ENCODE measurements at regions not wholly inside any gene's neighbourhood (a gene's known extent, or its start where the extent isn't known, plus 50 kb on each side); places are given as distances from the start of the nearest gene placed in this dataset.

GRCh38 chr1:17984583-17984982 lies 123.0 kb upstream of the IGSF21 start:
- H3K27me3 ChIP-seq (replicated peaks in 1 of 4; ENCODE audit: control extremely low read depth in 1 of 4, control insufficient read depth in 3 of 4, insufficient read depth in 4 of 4, low read length in 3 of 4): peaks cover 0 to 18% (median 0%) of the 10 kb centered on the region in 4 experiments
- Mint-ChIP-seq H3K4me3 (no peak overlapping the region), H3K27ac (no peak overlapping the region), H3K27me3 (peaks cover 25% of the 10 kb centered on the region), H3K9me3 (ENCODE audit: insufficient read depth) (no peaks in the 10 kb centered on the region), H3K4me1 (no peaks in the 10 kb centered on the region)
- peaks cover 0 to 19% (median 0%) of the 10 kb centered on the region in 3 donors for H3K9me3 ChIP-seq (ENCODE audit: control extremely low read depth in 1 of 3, control insufficient read depth in 2 of 3, insufficient read depth in 1 of 3, low read length in 2 of 3)
- H3K27ac ChIP-seq (ENCODE audit: low read length in 2 of 2): no peak overlapping the region
- no peak overlapping the region for H2AFZ ChIP-seq (ENCODE audit: insufficient read depth, low read depth, low read length, poor library complexity, severe bottlenecking)
- no peak overlapping the region for H3K4me3 ChIP-seq (ENCODE audit: control extremely low read depth in 1 of 5, extremely low read depth in 1 of 5, insufficient read depth in 1 of 5, low read depth in 2 of 5, low read length in 4 of 5)
- intact Hi-C loops (cut with micrococcal nuclease): no loop called here
- H3K9ac ChIP-seq (ENCODE audit: low read length): no peak overlapping the region
- CTCF ChIA-PET: no interaction called here
- H3K4me2 ChIP-seq (replicated peaks; ENCODE audit: low read depth, low read length, poor library complexity, severe bottlenecking): no peak overlapping the region
- no peak for ATAC-seq (ENCODE audit: low read depth)
- no peaks in the 10 kb centered on the region for H3K36me3 ChIP-seq (replicated peaks in 1 of 2; ENCODE audit: control extremely low read depth in 1 of 2, control insufficient read depth in 1 of 2, extremely low read depth in 1 of 2, insufficient read depth in 2 of 2, low read length in 1 of 2)
- TF ChIP-seq CTCF (IDR thresholded peaks at IDR 0.05): peak; percentile 55
- TF ChIP-seq EZH2 (IDR thresholded peaks at IDR 0.05; ENCODE audit: borderline replicate concordance, insufficient read depth, low read depth, low read length, poor library complexity, severe bottlenecking): no peak
- POLR2A ChIA-PET: no interaction called here
- no CpG with 5 or more reads among the region's 9 CpGs for WGBS (ENCODE audit: insufficient coverage)
- no peaks in the 10 kb centered on the region for H3K79me2 ChIP-seq (ENCODE audit: control insufficient read depth, insufficient read depth, low read length)
- no peaks in the 10 kb centered on the region for H3K4me1 ChIP-seq (ENCODE audit: control insufficient read depth in 2 of 2, insufficient read depth in 2 of 2, low read length in 2 of 2)
- no peaks in the 10 kb centered on the region for H4K20me1 ChIP-seq (ENCODE audit: control insufficient read depth, insufficient read depth, low read length, poor library complexity, severe bottlenecking)
- DNase-seq: peak; percentile 15

DNA sequence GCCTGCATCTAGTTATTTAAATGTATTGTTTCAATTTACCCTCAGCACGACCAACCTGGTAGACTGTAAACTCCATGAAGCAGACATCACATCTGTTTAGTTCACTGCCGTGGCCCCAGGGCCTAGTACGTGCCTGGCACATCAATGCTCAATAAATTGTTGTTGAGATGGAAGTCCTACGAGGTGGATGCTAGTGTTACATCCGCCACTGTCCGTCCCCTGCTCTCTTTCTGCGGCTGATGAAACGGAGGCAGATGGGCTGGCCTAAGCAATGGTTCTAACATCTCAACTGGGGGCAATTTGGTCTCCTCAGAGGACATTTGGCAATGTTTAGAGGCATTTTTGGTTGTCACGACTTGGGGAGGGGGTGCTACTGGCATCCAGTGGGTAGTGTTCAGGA lies 121.4 kb upstream of the IGSF21 start:
- ChIA-PET CTCF (no interaction called here), POLR2A (no interaction called here)
- intact Hi-C loops (cut with micrococcal nuclease): no loop called here
- ATAC-seq (ENCODE audit: low read depth) (no peak), DNase-seq (no peak)
- H3K9me3 ChIP-seq (ENCODE audit: control extremely low read depth in 1 of 3, control insufficient read depth in 2 of 3, insufficient read depth in 1 of 3, low read length in 2 of 3): peaks cover 0 to 19% (median 0%) of the 10 kb centered on the region in 3 donors
- no peaks in the 10 kb centered on the region for H3K4me1 Mint-ChIP-seq
- H3K27ac Mint-ChIP-seq: no peak overlapping the region
- H3K4me3 Mint-ChIP-seq: no peak overlapping the region
- H3K27ac ChIP-seq (ENCODE audit: low read length in 2 of 2): no peak overlapping the region
- 94% methylated on average over 7 of the region's 9 CpGs for WGBS (ENCODE audit: insufficient coverage)
- H3K9me3 Mint-ChIP-seq (ENCODE audit: insufficient read depth): no peaks in the 10 kb centered on the region
- no peak for TF ChIP-seq CTCF (IDR thresholded peaks at IDR 0.05)
- TF ChIP-seq EZH2 (IDR thresholded peaks at IDR 0.05; ENCODE audit: borderline replicate concordance, insufficient read depth, low read depth, low read length, poor library complexity, severe bottlenecking): no peak
- no peak overlapping the region for H3K4me2 ChIP-seq (replicated peaks; ENCODE audit: low read depth, low read length, poor library complexity, severe bottlenecking)
- H2AFZ ChIP-seq (ENCODE audit: insufficient read depth, low read depth, low read length, poor library complexity, severe bottlenecking): no peak overlapping the region
- no peaks in the 10 kb centered on the region for H4K20me1 ChIP-seq (ENCODE audit: control insufficient read depth, insufficient read depth, low read length, poor library complexity, severe bottlenecking)
- no peak overlapping the region for H3K9ac ChIP-seq (ENCODE audit: low read length)
- H3K27me3 Mint-ChIP-seq: peaks cover 24% of the 10 kb centered on the region
- H3K36me3 ChIP-seq (replicated peaks in 1 of 2; ENCODE audit: control extremely low read depth in 1 of 2, control insufficient read depth in 1 of 2, extremely low read depth in 1 of 2, insufficient read depth in 2 of 2, low read length in 1 of 2): no peaks in the 10 kb centered on the region
- H3K4me3 ChIP-seq (ENCODE audit: control extremely low read depth in 1 of 5, extremely low read depth in 1 of 5, insufficient read depth in 1 of 5, low read depth in 2 of 5, low read length in 4 of 5): no peak overlapping the region
- H3K27me3 ChIP-seq (replicated peaks in 1 of 4; ENCODE audit: control extremely low read depth in 1 of 4, control insufficient read depth in 3 of 4, insufficient read depth in 4 of 4, low read length in 3 of 4): peaks cover 0 to 15% (median 0%) of the 10 kb centered on the region in 4 experiments
- no peaks in the 10 kb centered on the region for H3K79me2 ChIP-seq (ENCODE audit: control insufficient read depth, insufficient read depth, low read length)
- H3K4me1 ChIP-seq (ENCODE audit: control insufficient read depth in 2 of 2, insufficient read depth in 2 of 2, low read length in 2 of 2): no peaks in the 10 kb centered on the region
